ENCODE measurements at regions not wholly inside any gene's neighbourhood (a gene's known extent, or its start where the extent isn't known, plus 50 kb on each side); places are given as distances from the start of the nearest gene placed in this dataset.

DNA sequence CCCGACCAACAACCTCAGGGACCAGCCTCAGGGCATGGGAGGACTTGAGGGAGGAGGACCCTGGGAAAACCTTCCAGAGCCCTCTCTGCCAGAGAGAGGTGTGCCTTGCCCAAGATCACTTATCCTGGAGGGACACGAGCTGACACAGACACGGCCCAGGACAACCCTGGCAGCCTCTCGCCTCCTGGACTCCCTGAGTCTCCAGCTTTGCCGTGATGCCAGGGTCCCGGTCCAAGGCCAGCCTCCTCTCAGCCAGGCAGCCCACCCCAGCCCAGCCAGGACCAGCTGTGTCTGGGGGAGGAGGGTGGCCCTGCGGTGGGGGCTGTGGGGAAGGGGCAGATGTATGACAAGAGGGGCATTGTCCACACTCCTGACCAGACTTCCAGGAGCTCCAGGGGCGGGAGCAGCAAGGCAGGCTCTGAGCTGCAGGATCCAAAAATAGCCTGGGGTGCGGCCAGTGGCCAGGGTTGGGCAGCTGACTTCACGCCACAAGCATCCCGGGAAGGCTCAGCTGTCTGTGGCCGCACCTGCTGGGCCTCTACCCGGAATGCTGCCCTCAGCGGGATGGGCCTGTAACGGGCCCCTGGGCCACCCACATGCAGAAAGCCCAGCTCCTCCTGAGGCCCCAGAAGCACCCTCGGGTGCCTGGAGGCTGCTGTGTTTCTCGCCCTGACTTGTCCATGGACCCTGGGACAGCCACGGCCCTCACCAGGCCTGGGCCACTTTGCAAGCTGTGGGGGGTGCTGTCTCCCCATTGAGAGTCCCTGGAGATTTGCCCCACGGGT lies 65.5 kb upstream of the GPC1 start:
- no peak for TF ChIP-seq CTCF (IDR thresholded peaks at IDR 0.05; ENCODE audit: low read depth, low read length)
- TF ChIP-seq POLR2A (IDR thresholded peaks at IDR 0.05; ENCODE audit: extremely low read depth, insufficient read length), result no peak
- TF ChIP-seq MAX (IDR thresholded peaks at IDR 0.05; ENCODE audit: low read depth, low read length), result no peak
- no peak for TF ChIP-seq MYC (IDR thresholded peaks at IDR 0.05; ENCODE audit: low read depth, low read length)

Data from NB4 (cell line).